Right lung (tissue), 2 donors: ENCODE measurements at regions not wholly inside any gene's neighbourhood (a gene's known extent, or its start where the extent isn't known, plus 50 kb on each side); places are given as distances from the start of the nearest gene placed in this dataset.
"Not testable (repeated sequence)": the region's sequence is repeated elsewhere in the genome, so short reads cannot be mapped to it uniquely, and the experiment has no call there.

ENCODE experiments used
- DNase-seq, 2 donors: peaks; one replicate each; pipeline ENCODE4 v3.0.0-alpha.2; 2013

DNA sequence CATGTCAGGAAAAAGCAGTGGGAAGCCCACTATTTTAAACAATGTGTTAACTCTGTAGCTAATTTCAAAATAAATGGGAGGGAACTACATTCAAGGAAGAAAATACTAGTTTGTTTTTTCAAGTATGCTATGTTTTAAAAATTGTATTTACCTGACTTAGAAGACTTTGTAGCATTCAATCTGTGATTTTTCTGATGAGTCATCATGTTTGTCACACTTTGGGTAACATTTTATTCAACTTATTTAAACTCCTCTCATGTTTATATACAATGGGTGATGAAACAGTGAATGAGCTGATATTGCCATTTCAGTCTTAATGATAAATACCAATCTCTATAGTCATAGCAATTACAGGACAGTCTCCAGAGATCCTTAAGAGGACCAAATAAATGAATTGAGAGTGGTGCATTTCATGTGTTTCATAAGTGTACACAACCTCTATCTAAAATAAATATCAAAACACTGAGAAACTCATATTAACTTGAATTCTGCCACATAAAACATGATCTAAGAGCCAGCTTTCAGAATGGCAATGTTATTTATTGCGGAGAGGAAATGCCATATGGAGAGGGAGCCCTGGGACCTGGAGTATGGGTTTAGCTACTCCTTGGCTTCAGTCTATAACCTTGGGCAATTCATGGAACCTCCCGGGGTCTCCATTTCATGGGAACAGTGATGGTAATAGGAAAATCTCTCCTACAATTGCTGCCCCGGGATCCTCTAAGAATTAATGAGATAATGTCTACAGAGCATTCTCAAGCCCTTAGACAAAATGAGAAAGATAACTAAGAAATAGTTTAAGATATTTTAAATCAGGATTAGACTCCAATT lies 913.9 kb downstream of the TLE4 start:
- no peak for DNase-seq

DNA sequence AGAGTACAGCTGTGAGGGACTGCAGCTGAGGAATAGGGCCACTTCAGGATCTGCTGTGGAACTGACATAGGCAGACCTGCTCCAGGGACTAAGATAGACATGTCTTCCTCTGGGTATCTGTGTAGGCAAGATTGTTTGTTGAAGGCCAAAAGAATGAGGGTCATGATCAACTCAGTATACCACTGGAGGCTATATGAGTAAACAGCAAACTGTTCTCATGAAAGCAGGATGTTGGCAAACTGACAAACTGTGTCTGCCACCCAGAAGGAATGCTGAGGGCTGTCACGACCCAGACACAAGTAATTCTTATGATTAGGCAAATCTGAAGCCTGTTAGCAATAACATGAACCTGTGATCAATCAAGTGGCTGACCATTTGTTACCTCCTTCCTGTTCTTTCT lies 910.5 kb downstream of the TLE4 start:
- not testable (repeated sequence) for DNase-seq

DNA sequence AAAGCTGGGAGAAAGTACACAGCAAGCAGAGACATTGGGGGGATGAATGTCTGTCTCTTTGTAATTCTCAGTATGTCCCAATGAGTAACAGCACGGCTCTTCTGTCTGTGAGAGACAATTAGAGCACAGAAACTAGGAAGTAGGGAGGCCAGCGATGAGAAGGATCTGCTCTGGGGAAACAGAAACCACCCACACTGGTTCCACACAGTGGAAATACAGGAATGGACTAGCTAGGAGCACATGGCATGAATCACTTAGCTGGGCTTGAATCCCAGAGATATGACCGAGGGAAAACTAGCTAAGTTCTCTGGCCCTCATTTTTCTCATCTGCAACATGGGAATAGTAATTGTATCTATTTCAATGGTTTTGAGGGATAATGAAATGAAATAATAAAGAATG lies 895.9 kb downstream of the TLE4 start:
- no peak for DNase-seq

- no peak for DNase-seq
These were observed 893.8 kb downstream of the TLE4 start for GRCh38 chr9:80465556-80465955.

DNA sequence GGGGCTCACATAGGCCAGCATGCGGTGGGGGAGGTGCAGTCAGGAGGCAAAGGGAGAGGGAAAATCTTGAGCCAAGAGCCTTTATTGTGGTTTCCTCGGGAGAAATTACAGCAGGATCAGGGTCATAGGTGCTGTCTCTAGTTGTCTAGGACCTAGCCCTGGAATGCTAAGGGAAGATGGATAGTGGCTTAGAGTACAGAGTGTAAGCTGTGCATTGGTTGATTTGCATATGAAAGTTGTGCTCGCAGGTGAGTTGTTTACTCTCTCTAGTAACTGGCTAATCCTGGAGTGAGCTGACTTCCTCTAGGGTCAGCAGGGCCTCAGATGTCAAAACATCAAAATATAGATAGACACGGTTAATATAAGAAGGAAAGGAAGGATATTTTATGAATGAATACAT lies 877.7 kb downstream of the TLE4 start:
- DNase-seq: no peak

GRCh38 chr9:80448996-80449395 lies 877.2 kb downstream of the TLE4 start:
- DNase-seq: no peak

DNA sequence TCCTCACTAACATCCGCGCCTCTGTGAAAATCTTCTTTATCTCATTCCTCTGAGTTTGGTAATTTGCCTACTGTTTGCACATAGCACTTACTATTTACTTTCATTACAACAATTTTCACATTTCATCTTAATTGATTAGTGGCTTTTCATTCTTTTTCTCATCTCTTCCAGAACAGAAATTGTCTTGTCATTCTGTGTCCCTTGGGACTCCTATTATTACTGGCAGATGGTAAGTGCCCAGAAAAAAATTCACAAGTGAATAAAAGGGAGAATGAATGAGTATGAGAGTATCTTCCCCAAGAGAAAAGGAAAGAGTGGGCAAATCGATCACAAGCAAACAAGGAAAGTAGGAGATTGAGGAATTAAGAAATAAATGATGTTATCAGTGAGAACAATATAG lies 876.1 kb downstream of the TLE4 start:
- DNase-seq: no peak

DNA sequence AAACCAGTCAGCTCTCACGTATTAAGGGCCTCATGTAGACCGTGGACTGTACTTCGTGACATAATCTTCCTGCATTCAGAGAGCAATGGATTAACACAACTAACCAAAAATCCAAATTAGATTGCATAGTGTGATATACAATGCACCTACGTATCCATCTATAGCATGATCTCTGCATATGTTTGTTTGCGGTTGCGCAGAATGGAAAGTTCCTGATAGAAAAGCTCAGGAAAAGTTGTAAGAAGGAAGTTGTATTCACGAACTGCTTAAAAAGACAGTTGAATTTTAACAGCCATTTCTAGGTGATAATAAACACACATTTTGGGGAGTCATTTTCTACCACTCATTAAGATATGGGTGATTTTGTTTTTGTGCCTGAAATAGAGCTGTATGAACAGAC lies 869.0 kb downstream of the TLE4 start:
- DNase-seq: no peak

DNA sequence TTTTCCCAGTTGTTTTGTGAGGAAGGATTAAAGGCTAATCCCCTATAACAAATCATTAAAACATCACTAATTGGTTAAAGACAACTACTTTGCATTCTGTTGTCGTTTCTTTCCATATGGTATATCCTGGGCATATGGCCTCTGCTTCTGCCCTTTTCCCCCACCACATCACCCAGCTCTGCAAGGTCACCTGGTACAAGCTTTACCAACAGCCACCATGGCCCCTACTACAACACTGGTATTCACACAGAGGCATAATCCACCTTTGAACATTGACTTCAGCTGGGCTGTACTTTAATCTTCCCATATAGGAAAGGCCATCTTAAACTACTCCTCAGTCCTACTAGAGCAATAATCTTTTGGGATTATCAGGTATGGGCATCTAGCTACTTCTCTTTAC lies 866.1 kb downstream of the TLE4 start:
- DNase-seq: no peak

- peak; percentile 71 to 75 for DNase-seq
These were observed 865.4 kb downstream of the TLE4 start for GRCh38 chr9:80437091-80437640.

- no peak for DNase-seq
These were observed 863.8 kb downstream of the TLE4 start for GRCh38 chr9:80435591-80435990.

GRCh38 chr9:80426992-80427391 lies 855.2 kb downstream of the TLE4 start:
- no peak for DNase-seq

- no peak for DNase-seq
These were observed 845.5 kb downstream of the TLE4 start for GRCh38 chr9:80417211-80417773.

DNA sequence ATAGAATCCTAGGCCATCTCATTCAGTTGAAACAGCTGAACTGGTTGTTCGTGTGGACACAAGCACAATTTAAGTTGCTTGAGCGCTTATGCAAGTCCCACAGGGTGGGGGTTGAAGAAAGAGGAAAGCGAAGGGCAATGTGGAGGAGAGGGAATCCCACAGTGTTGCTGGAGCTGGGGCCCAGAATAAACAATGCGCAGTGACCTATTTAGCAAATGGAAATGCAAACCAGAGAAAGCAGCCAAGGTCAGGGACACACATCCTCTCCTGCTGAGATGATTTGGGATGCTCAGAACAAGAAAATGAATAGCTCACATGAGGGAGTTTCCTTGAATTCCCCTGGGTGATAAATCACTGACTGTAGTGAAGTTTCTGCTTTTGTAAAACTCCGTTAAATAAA lies 838.3 kb downstream of the TLE4 start:
- DNase-seq: peak; percentile 7 to 22

GRCh38 chr9:80407220-80407619 lies 835.5 kb downstream of the TLE4 start:
- no peak for DNase-seq

- no peak for DNase-seq
These were observed 829.5 kb downstream of the TLE4 start for GRCh38 chr9:80401243-80401642.

DNA sequence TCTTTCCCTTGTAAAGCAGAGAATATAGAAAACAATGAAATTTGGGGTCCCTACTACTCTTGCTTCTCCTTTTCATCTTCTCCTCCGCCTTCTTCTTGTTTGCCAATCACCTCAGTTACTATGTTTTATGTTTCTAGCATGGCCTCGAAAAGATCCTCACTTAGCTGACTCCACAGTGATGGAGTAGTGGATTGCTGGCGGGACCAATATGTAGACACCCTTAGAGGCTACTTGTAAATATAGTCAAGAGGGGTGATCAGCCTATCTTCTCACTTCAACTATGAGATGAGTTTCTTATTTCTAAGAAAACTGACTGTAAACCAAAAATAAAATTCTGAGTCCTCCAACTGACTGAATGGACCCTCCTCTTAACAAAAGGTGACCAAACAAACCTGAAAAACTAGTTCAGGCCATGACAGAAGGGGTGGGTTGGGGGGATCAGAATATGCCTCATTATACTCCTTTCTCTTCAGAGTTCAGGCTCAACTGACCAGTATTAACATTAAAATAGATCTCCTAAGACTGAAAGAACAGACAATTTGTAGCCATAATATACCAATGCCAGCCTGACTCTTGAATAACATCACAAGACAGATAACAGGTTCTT lies 829.0 kb downstream of the TLE4 start:
- DNase-seq: no peak

DNA sequence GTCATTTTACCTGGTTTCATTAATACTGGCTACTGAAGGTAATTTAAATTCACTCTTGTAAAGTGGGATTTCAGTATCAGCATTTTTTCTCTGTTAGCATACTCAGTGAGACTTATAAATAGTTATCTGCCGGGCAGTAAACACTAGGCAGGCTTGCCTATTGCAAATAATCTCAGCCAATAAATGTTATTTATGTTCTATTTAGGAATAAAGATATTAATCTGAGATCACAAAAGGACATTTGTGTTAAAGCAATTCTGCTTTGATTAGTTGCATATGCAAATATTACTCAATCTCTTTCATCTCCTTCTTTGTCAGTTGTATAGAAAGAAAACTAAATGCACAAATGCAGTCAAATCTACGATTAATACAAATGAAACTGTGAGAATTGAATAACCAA lies 827.8 kb downstream of the TLE4 start:
- DNase-seq: no peak

DNA sequence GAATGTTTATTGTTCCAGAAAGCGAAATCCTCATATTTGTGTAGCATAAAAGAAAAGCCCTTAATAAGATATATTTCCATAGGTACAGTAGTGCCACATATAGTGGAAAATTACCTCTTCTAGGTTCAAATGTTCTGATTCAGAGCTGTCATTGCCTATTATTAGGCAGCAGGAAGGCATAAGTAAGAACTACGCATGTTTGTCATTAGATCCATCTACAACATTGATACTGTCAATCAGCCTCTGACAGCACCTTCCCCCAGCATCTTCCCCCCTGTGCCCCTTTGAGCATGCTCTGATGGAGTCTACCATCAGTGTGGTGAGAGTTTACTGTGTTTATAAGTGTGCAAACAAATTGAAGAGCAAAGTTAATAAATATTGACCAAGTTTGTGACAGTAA lies 816.1 kb downstream of the TLE4 start:
- DNase-seq: no peak

DNA sequence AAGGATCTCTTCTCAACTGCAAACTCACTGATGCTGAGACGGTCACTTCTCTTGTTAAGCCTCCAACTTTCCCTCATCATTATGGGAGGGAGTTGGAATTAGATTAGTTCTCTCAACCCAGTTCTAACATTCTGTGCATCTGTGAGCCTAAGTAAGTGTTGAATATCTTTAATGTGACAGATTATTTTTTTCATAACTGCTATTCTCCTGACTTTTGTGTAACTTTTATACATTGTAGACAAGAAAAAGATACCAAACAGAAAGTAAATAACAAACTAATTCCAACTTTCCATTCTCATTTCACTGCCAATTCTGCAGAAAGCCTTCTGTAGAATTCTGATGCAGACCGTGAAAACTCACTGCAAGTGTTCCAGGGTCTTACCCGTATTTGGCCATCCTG lies 813.5 kb downstream of the TLE4 start:
- DNase-seq: peak; percentile 37 to 39

GRCh38 chr9:80383331-80383730 lies 811.6 kb downstream of the TLE4 start:
- no peak for DNase-seq

DNA sequence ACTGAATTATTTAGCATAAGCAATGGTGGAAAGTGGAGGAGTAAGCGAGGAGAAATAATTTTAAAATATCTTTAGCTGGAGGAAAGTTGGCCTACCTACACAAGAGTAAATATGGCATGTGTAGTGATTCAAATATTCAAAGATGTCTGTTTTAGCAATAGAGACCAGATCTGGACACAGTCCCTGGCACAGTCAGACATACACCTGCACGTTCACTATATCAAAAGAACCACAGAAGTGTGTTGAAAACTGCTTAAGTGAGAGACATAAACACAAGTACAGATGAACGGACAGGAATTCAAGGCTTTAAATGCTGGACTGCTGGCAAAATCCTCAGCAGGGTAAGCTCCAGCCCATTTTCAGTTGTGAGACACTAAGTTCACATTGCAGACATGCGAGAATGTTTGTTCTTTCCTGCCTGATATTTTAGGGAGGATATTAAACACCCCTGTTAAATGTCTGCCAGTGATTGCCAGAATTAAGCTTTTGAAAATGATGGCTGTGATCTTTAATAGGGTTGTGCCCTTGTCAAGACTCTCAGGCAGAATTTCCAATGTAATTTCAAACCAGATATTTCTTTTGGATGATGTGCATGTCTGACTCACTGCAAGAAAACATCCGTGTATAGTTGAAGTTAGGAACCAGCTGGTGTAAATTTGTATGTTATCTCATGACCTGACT lies 810.6 kb downstream of the TLE4 start:
- DNase-seq: no peak

- no peak for DNase-seq
These were observed 808.5 kb downstream of the TLE4 start for GRCh38 chr9:80380301-80380700.
